Urothelium cell line (cell line): ENCODE measurements at regions not wholly inside any gene's neighbourhood (a gene's known extent, or its start where the extent isn't known, plus 50 kb on each side); places are given as distances from the start of the nearest gene placed in this dataset.

Experiments
- DNase-seq: peaks from one replicate; pipeline ENCODE4 v3.0.0; 2011; ENCODE audit warnings: low spot score, mixed read lengths
- FAIRE-seq: peaks from 2 replicates; lab custom pipeline; 2011; peaks lifted over from hg19 to GRCh38; lab: Jason Lieb, UNC

DNA sequence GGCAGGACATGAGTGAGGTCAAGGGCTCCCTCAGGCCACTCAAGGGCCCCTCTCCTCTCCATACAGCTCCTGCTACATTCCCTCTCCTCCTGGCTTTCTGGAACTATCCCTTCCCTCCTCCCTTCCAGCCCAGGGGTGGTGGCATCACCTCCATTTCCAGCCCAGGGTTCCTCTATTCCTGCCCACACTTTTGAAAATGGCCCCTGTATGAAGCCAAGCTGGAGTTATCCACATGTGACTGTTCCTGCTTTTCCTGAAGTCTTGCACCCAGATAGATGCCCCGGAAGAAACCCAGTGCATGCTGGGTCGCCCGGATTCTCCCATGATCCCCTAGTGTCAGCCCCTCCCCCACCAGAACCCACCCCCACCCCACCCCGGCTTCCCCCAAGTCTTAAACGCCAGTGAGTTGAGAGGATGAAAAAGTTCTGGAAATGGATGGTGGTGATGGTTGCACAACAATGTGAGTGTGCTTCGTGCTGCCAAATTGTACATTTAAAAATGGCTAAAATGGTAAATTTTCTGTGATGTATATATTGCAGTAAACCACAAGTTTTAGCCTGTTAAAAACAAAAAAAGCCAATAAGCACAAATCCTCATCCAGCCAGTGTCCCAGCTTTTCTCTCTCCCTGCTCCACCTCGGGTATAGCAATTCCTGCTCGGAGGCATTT, 136.9 kb downstream of the SCARB1 start:
- DNase-seq (no peak), FAIRE-seq (no peak)

DNA sequence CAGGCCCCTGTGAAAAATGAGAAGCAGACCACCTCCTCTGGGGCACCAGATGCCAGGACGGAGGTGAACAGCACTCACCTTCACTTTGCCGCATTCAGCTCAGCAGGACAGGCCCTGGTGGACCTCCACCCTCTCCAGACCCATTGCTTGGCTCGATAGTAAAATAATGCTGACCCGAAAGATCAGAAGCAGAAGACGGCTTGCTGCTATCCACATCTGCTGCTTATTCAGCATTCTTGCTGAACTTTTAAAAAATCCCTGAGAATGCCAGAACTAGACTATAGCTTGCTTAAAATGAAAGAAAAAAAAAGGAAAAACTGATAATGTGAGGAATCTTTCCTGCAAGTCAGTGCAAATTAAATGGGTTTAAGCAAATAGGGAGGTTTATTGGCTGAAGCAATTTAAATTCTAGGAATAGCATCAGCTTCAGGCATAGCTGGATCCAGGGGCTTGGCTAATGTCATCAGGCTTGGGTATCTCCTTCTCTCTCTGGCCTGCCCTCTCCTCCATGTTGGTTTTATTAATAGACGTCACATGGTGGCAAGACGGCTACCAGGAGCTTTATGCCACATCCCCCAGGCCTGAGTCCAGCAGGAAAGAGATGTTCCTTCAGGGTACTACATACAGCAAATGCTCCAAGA, 137.9 kb downstream of the SCARB1 start:
- FAIRE-seq = no peak

DNA sequence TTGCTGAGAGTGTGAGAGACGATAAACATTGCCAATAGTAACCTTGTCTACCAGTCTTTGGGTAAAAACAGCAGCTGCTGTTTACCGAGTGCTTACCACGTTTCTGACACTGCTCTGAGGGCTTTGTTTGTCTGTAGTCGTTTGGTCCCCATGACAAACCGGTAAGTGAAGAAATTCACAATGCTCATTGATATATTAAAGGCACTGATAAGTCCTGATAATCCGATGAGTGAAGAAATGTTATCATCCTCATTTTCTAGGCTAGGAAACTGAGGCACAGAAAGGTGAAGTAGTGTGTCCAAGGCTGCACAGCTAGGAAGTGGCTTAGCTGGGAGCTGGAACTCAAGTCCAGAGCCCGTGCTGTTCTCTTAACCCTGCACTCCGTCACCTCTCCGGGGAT, 138.6 kb downstream of the SCARB1 start:
- FAIRE-seq = no peak
- DNase-seq = no peak

More for the DNA sequence above, 137.9 kb downstream of the SCARB1 start:
- DNase-seq = no peak

DNA sequence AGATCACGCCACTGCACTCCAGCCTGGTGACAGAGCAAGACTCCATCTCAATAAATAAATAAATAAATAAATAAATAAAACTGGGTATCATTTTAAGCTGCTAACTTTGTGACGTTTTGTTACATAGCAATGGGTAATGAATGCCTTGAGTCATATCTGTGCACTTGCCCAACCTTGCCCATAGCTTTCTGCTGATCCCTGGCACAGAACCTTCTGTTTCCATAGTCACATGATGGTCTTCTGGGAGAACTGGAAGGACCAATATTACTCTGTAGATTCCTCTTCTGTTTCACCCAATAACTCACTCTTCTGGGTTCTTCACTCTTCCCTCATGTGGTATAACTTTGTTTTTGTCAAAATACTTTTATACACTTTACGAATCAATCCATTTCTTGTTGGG, 140.8 kb downstream of the SCARB1 start:
- FAIRE-seq (no peak), DNase-seq (no peak)

DNA sequence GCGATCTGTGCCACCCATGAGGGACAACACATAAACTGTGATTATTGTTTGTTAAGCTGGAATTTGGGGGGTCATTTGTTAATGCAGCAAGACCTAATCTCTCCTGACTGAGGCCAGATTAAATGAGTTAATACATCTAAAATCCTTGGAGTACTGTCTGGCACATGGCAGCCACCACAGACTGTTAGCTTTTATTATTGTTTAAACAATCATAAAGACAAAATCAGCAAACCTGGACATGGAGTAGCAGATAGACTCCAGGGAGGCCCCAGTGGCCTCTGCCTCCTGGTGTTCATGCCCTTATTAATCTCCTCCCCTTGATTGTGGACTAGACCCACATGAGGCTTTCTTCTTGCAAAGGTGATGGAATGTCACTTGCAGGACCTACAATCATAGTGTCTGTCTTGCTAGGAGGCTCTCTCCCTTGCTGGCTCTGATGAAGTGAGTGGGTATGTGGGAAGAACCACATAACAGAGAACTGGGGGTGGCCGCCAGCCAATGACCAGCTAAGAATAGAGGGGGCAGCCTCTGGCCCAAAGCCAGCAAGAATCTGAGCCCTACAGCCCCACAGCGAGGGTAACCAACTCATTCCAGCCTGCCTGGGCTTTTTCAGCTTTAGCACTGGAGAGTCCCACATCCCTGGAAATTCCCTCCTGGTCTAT, 142.0 kb downstream of the SCARB1 start:
- FAIRE-seq (peak; percentile 46), DNase-seq (peak; percentile 46)

DNA sequence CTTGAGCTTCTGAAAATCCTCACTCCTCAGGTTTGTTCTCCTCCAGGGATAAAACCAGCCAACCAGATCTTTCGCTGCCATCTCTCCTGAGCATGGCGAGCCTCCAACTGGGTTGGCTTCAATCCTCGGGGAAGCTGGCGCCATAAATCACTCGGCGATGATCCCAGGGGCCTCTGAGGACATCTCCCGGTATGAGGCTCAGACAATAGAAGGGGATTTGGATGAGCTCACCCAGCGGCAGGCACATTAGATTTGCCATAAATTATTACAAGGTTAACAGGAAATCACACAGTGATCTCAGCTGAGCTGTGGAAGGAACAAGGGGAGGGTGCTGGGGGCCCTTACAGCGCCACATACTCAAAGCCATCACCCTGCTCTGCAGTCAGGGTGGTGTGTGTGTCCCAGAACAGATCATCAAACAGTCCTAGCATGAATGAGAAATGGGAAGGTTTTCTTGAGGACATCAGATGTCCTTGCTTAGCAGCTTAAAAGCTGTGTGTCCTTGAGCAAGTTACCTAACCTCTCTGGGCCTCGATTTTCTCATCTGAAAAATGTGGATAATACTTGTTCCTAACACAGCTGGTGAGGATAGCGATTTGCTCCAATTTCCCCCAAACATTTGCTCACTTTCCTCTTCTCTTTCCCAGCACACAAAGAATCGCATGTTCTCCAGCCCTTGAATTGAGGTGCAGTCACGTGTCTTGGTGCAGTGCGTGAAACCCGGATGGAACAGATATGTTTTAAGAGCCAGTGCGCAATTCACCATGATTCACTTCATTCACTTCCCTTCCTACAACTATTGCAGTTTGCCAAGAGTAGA, 142.8 kb downstream of the SCARB1 start:
- peak; percentile 89 for DNase-seq
- peak; percentile 92 for FAIRE-seq

DNA sequence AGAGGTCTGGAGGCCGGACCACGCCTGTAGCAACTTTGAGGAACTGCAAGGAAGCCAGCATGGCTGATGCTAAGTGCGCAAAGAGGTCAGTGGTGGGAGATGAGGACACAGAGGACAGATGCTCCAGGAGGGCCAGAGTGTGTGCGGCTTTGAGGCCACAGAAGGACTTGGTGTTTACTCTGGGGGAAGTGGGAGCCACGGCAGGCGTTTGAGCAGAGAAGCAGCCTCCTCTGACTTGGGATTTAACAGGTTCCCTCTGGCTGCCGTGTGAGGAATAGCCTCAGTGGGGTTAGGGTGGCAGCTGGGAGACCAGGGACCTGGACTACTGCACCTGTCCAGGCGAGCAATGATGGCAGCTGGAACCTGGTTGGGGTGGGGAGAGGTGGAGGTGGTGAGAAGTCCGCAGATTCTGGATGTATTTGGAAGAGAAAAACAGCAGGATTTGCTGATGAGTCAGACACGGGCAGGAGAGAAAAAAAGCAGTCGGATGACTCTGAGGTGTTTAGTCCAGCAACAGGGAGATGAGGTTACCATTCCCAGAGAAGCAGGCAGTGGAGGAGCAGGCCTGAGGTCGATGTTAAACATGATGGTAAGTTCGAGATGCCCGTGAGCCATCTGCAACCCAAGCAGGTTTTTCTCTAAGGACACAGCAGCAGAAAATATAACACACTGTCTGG, 143.5 kb downstream of the SCARB1 start:
- peak; percentile 79 for DNase-seq
- FAIRE-seq = peak; percentile 63

DNA sequence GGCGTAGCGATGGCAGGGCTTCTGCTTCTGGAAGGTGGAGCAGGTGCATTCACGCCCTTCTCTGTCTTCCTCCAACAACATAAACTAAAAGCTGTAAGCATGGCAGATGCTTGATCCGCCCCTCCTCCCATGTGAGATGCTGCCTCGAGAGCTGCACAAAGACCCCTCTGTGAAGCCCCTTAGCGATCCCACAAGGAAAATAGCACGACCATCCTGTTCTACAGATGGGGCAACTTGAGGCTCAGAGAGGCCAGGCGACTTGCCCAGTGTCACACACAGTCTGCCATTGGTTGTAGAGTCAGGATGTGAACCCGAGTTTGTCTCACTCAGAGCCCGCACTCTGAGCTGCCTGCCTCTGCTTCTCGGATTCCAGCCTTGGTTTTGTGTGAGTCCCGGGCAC, 144.4 kb downstream of the SCARB1 start:
- FAIRE-seq (no peak), DNase-seq (no peak)

DNA sequence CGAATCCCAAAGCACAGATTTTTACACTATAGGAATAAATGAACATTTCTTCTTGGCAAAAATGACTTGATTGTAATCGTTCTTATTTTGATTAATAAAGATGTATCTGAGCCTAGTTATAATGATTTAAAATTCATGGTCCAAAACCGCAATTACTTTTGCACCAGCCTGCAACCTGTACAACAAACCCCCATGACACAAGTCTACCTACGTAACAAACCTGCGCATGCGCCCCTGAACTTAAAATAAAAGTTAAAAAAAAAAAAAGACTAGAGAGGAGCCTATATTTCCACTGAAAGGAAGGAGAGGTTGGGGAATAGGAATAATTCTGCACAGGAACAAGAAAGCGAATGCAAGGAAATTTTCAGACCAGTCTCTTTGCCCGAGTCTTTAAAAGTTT, 145.2 kb downstream of the SCARB1 start:
- no peak for DNase-seq
- no peak for FAIRE-seq

DNA sequence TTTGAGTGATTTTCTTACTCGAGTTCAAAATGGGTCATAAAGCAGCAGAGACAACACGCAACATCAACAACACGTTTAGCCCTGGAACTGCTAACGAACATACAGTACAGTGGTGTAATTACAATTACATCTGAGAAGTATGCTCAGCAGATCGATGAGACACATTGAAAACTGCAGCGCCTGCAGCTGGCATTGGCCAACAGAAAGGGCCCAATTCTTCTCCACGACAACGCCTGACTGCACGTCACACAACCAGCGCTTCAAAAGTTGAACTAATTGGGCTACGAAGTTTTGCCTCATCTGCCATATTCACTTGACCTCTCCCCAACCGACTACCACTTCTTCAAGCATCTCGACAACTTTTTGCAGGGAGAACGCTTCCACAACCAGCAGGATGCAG, 145.6 kb downstream of the SCARB1 start:
- peak; percentile 17 for FAIRE-seq
- no peak for DNase-seq

DNA sequence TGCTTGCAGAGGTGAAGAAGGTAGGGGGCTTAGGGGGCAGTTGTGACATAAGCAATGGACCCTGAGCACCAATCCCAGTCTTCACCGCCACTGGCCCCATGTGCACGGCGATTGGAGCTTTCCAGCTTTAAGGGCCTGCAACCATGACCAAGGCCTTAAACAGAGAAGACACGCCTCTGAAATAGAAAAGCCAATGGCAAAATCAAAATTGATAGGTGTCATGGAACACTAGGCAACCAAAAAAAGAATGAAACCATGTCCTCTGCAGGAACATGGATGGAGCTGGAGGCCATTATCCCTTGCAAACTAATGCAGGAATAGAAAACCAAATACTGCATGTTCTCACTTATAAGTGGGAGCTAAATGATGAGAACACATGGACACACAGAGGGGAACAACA, 146.3 kb downstream of the SCARB1 start:
- no peak for FAIRE-seq
- no peak for DNase-seq

DNA sequence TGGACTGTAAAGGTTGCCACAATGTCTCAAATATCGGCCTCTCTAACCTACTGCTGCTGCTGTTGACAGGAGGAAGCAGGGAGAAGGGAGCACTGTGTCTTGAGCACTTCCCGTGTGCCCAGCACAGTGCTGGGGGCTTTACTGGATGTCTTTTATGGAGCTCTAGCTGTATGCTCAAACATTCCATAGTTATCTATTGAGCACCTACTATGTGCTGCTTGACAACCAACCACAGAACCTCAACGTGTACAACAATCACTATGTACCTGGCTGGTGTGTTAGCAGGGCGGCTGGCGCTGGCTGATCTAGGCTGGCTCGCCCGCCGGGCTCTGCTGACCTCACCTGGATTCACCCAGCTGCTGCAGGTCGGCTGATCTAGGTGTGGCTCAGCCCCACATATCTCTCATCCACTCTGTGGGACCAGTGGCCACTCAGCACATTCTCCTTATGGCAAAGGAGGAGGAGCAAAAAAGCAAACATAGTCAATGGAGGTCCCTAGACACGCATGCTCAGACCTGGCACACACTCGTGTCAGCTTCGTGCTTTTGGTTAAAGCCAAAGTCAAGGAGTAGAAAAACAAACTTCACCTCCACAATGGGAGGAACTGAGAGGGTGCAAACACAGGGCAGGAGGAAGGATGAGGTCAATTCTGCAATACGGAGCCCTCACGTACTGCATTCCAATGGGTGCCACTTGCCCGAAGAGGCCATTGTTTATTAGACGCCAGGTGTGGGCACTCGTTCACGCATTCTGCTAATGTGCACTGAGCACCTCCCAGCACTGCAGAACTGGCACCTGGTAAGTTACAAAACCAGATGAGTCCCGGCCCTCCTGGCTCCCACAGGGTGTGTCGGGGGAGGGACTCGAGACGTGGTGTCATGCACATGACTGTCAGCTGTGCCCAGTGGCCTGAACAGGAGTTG, 147.2 kb downstream of the SCARB1 start:
- DNase-seq (no peak), FAIRE-seq (peak; percentile 37)

DNA sequence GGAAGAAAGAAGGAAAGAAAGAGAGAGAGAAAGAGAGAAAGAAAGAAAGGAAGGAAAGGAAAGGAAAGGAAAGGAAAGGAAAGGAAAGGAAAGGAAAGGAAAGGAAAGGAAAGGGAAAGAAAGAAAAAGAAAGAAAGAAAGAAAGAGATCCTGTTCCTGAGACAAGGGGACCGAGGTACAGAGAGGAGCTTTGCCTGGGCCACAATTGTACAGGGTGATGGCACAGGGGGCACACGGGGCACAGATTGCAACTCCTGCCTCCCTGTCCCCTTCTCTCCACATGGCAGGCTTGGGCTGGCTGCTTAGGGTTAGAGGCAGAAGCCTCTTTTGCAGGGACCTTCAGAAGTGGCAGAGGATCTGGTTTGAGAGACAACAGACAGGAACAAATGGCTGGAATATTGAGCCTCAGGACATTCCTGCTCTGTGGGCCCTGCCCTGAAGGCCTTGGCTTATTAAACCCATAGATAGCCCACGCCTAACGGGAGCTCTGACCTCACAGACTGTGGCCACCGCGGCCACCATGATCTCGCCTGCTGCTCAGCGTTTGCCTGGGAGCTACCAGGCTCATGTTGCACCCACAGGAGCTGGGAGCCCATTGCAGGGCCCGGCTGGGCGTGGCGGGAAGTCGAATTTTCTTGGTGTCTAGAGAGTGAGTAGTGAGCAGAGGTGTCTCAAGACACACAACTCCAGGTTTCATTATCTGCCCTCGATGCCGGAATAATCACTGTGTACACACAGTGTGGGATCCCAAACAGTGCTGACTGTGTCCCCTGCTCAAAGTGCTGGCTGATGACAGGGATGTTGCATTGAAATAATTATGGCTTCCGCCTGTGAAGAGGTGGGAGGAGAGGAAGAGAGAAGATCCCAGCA, 147.9 kb upstream of the NCOR2 start:
- FAIRE-seq (no peak), DNase-seq (no peak)

DNA sequence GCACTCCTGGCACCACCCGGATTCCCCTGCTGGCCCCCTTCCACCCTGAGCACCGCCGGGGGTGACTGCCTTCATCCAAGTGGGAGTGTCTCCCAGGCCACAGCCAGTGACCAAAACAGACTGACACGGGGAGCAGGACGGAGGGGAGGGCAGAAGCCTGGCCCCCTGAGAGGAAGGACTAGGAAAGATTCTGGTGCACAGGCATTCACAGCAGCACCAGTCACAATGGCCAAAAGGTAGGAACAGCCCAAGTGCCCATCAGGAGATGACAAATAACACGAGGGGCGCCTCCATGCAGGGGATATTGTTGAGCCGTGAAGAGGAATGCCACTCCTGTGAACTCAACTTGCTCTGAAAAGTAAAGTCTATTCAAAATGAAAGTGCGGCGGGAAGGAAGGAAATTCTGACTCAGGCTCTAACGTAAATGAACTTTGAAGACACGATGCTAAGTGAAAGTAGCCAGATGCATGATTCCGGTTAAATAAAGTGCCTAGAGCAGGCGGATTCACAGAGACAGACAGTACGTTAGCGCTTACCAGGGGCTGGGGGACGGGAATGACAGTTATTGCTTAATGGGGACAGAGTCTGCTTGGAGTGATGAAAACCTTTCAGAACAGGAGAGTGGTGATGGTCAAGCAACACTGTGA, 146.1 kb upstream of the NCOR2 start:
- no peak for FAIRE-seq

DNA sequence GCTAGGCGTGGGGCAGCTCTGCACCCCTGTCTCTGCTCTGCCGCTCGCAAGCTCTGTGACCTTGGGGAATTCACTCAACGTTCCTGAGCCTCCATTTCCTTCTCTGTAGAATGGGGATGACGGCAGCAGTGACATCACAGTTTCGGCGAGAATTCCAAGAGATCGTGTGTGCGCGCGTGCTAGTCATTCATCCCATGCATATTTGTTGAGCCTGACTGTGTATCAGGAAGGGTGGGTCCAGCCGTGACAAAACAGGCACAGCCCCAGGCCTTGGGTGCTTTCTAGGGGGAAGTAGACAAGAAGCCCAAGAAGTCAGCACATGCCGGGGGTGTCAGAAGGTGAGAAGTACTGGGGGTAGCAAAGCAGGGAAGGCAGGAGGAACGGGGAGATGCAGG, 145.6 kb upstream of the NCOR2 start:
- no peak for DNase-seq
- FAIRE-seq = no peak

More for the DNA sequence above, 146.1 kb upstream of the NCOR2 start:
- no peak for DNase-seq

DNA sequence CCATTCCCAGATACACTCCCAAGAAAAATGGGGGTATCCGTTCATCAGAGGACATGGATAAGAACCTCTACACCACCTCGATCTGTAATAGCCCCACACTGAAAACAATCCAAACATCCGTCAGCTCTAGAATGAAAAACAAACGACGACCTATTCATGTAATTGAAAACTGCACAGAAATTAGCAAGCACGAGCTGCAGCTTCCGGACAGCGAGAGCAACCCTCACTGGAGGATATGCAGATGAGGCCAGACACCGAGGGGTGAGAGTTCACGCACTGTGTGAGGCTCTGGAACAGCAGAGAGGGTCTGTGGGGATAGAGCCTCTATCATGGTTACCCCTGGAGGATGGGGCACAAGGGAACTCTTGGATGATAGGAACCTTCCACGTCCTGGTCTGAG, 143.9 kb upstream of the NCOR2 start:
- DNase-seq (no peak), FAIRE-seq (no peak)

DNA sequence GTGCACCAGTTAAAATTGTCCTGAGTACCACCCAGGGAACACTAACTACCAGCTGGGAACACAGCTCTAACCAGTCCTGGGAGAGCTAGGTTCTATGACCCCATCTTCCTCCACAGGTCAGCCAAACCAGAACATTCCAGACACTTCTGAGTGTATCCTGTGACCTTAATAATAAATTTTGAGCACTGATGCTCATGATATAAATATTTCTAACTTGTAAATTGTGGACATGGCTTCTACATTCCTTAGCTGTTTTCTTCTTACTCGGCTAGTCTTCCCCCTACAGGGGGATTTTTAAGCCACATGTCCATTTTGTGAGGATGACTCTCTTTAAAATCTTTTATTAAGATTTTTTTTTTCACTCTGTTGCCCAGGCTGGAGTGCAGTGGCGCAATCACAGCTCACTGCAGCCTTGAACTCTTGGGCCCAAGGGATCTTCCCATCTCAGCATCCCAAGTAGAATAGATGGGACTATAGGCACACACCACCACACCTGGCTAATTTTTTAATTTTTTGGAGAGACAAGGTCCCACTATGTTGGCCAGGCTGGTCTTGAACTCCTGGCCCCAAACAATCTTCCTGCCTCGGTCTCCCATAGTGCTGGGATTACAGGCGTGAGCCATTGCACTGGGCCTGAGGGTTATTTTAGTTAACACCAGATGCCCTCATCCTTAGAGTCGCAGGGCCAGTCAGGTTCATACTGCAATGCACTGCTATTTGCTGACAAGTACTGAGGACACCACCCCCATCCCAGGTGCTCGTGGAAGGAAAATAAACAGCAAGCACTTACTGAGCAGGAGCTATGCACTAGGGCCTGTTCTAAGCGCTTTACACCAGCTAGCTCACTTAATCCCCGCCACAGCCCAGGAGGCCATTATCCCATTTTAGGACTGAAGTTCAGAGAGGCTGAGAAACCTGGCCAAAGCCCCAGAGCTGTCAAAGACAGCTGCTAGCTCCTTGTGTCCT, 142.6 kb upstream of the NCOR2 start:
- no peak for DNase-seq

More for the DNA sequence above, 142.6 kb upstream of the NCOR2 start:
- FAIRE-seq = no peak
